RWPE1 (cell line): ENCODE measurements at regions not wholly inside any gene's neighbourhood (a gene's known extent, or its start where the extent isn't known, plus 50 kb on each side); places are given as distances from the start of the nearest gene placed in this dataset.

Source experiments
- CTCF ChIA-PET: fragments of 350-600 bp; sonication (Branson Sonifier 250); formaldehyde crosslinking; extraction: SDS; loops from one replicate; lab custom pipeline; 2021; lab: Yijun Ruan, JAX
- POLR2A ChIA-PET: fragments of 400-600 bp; formaldehyde crosslinking; extraction: SDS; loops from one replicate; lab custom pipeline; 2020; ENCODE audit warnings: antibody characterized with exemption; ENCODE audit not compliant: low non-redundant PET; lab: Yijun Ruan, JAX
- DNase-seq: peaks from one replicate; pipeline ENCODE4 v3.0.0; 2012; ENCODE audit warnings: low spot score
- H3K27ac ChIP-seq: fragments of 450-650 bp; 2 replicates; pipeline ENCODE4 v1.5.1; 2017
- CTCF ChIP-seq: fragments of 450-650 bp; conservative IDR thresholded peaks from 2 replicates; pipeline ENCODE4 v1.5.1; 2017; ENCODE audit warnings: low read depth, mild to moderate bottlenecking

- H3K27ac ChIP-seq = no peak overlapping the region
- POLR2A ChIA-PET = no interaction called here
- CTCF ChIA-PET = no interaction called here
- no peak for TF ChIP-seq CTCF
- DNase-seq = no peak
Observed at GRCh38 chrX:20789103-20789502, 522.4 kb upstream of the RPS6KA3 start.

- no peak for TF ChIP-seq CTCF
- ChIA-PET CTCF (no interaction called here), POLR2A (no interaction called here)
- DNase-seq = no peak
- H3K27ac ChIP-seq = no peak overlapping the region
Observed at GRCh38 chrX:20767346-20767745, 500.6 kb upstream of the RPS6KA3 start.

- H3K27ac ChIP-seq = no peak overlapping the region
- DNase-seq = no peak
- CTCF ChIA-PET = no interaction called here
- no peak for TF ChIP-seq CTCF
- POLR2A ChIA-PET = no interaction called here
Observed at GRCh38 chrX:20756585-20756984, 489.9 kb upstream of the RPS6KA3 start.

- DNase-seq = no peak
- CTCF ChIA-PET = no interaction called here
- H3K27ac ChIP-seq = no peak overlapping the region
- POLR2A ChIA-PET = no interaction called here
- TF ChIP-seq CTCF = no peak
Observed at GRCh38 chrX:20753076-20753475, 486.4 kb upstream of the RPS6KA3 start.

- CTCF ChIA-PET = no interaction called here
- H3K27ac ChIP-seq = no peak overlapping the region
- no peak for DNase-seq
- POLR2A ChIA-PET = no interaction called here
- TF ChIP-seq CTCF = no peak
Observed at GRCh38 chrX:20746690-20747089, 480.0 kb upstream of the RPS6KA3 start.

GRCh38 chrX:20743046-20743445 is 476.3 kb upstream of the RPS6KA3 start:
- DNase-seq = no peak
- CTCF ChIA-PET = no interaction called here
- TF ChIP-seq CTCF = no peak
- no peak overlapping the region for H3K27ac ChIP-seq
- POLR2A ChIA-PET = no interaction called here

- no peak for TF ChIP-seq CTCF
- ChIA-PET CTCF (no interaction called here), POLR2A (no interaction called here)
- no peak overlapping the region for H3K27ac ChIP-seq
- no peak for DNase-seq
Observed at GRCh38 chrX:20742106-20742505, 475.4 kb upstream of the RPS6KA3 start.
